Hematopoietic multipotent progenitor cell treated with erythropoietin and hydrocortisone succinate and interleukin-3 and kit ligand, for 8 days (in vitro differentiated cells): ENCODE measurements at regions not wholly inside any gene's neighbourhood (a gene's known extent, or its start where the extent isn't known, plus 50 kb on each side); places are given as distances from the start of the nearest gene placed in this dataset.

ENCODE experiments used
- DNase-seq: peaks from one replicate; pipeline ENCODE4 v3.0.0-alpha.2; 2015

DNA sequence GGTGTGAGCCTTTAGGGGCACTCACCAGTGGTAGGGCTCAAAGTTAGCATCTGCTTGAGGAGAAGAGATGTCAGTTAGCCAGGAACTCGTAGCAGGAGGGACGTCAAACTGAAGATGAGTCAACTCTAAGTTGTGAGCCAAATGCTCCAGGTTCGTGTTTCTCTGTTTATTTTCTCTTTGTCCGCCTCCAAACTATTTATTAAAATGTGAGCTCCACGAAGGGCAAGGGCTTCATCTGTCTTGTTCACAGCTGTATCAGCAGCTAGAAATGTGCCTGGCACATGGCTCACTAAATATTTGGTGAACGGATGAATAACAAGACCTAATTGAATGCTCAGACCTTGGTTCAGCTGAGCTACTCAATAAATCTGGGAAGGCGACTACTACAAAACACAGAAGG is 248.9 kb downstream of the BCOR start:
- DNase-seq = no peak

DNA sequence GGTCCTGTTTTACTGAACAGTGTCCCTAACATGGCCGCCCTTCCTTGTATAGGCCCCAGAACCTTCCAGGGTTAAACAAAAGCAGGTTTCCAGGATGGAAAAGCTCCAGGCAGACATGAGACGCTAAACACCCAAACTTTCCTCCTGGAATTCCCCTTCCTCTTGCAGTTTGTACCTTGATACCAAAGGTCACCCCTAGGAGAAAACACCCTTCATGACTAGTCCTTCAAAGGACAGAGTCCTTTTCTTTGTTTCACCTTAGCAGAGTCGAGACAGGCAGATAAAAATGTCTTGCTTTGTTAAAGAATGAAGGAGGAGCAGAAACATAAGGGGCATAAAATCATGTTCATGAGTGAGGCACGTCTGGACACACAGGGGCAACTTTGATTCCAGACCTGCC is 247.5 kb downstream of the BCOR start:
- DNase-seq = no peak

DNA sequence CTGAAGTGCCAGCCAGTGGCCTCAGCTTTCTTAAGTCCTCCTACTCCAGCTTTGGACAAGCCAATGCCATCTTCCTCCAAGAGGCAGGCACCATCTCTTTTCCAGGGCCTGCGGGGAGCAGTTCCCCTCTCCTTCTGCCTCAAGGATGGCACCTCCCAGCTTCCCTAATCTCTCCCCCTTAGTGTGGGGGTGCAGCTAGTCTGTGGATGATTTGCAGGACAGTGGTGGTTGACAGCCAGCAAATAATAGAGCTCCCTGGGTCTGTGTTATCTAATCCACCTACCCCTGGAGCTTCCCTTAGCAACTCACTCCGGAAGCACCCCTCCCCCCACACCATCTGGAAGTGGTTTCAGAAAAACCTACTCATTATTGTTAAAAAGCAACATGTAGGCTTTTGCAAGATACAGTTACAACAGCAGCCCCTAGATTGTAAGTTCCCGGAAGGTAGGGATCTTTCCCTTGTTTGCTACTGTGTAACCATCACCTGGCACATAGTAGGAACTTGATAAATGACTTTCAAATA is 247.1 kb downstream of the BCOR start:
- DNase-seq = peak; percentile 45

DNA sequence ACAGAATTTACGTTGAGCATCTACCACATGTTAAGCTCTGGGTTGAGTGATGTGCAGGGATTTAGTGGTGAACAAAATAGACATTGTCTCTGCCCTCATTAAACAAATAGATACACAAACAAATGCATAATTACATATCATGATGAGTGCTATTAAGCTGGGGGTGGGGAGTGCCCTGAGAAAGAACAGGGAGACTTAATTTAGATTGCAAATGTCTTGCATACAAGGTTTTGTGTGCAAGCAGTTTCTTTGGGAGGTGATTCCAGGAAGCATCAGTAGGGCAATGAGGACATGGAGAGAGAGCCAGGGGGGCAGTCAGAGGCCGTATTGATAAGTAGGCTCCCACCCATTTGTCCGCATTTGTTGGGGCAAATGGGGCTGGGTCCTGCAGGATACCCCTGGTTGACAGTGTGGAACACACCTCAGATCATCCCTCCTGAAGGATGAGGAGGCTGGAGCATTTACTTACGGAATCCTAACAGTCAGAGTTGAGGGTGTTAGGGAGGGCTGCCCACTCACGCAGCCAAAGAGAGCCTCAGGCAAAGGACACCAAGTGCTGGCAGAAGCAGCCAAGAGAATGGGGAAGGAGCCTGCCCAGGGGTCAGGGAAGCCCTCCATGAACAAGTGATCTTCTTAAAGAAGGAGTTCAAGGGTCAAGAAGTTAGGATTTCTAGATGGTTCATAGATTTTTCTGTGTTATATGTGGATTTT is 245.9 kb downstream of the BCOR start:
- DNase-seq = no peak

DNA sequence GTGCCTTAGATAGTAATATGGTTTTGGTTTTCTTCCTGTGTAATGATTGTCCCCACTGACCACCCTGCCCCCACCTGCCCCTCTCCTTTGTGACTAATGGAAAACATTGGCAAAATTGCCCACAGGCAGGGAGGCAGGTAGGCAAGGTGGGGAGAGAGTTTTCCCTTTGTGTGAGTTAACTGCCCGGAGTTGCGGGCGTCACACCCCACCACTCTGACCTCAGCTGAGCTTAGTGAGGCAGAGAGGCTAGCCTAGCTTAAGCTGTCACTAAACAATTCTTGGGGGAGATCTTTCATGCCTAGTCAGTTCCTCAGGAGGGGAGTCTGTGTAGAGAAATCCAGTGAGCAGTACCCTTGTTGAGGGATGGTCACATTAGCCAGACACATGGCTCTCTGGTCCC is 245.3 kb downstream of the BCOR start:
- no peak for DNase-seq

DNA sequence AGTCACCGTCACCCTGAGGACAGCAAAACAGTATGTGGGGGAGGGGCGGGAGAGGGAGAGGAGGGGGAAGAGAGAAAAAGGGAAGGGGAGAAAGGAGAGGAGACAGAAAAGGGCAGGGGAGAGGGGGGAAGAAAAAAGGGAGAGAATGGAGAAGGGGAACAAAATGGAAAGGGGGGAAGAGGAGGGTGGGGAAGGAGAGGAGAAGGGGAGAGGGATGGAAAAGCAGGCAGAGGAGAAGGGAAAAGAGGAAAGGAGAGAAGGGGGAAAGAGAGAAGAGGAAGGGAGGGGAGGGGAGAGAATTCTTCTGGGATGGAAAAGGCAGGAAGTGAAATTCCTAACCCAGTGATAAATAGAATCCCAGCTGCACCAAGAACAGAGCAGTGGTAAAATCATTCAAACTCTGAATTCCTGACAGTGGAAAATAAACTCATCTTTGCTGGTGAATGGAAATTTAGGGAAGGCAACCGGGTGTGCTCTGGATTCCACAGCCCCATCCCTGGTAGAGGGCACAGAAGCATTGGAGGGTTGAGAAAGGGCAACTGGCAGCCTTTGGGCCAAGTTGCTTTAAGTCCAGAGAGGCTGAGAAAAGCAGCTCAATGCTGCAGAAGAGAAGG is 244.2 kb downstream of the BCOR start:
- DNase-seq = no peak

DNA sequence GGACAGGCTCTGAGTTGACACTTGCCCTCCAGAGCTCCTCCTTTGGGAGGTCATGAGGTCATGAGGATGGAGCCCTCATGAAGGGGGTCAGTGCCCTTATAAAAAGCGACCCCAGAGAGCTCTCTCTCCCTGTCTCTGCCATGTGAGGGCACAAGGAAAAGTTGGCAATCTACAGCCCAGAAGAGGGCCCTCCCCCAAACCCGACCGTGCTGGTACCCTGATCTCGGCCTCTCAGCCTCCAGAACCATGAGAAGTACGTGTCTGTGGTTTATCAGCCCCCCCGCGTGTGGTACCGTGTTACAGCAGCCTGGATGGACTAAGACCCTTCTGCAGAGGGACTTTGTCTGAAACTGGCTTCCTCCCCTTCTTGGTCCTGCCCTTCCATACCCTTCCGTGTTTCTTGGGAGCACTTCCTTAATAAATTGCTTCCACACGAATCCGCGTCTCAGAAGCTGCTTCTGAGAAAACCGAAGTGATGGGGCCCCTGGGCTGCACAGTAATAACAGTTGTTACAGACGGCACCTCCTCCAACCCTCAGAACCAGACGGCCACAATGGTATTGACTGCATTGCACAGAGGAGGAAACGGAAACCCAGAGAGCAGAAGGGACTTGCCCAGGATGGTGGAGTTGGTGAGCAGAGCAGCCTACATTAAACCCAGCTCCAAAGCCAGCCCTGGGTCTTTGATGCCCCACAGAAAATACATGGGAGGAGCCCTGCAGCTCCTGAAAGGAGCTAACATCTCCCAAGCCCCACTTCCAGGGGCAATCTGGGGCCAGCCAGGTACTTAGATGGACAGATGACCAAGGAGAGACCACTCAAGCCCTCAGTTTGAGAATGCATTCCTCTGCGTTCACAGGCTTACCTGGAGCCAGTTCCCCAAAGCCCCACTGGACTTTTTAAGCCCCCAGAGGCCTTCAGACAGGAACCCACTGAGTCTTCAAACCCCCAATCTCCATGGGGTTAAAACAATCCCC is 242.7 kb downstream of the BCOR start:
- no peak for DNase-seq

DNA sequence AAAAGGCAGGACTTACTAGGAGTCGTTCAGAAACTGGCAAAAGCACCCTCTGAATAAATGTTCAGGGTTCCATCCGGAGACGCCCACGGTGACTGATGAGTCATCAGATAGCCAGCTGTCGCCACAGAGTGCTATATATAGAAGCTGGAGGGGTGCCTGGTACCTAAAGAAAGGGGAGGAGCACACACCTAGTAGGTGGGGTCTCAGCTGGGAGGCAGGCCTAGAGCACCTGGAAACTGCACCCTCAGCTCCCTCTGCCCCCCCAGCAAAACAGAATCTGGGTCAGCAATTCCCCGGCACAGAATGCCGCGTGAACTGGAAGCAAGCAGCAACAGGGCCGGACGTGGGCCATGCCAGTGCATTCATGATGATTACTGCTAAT is 242.0 kb downstream of the BCOR start:
- DNase-seq = peak; percentile 51

DNA sequence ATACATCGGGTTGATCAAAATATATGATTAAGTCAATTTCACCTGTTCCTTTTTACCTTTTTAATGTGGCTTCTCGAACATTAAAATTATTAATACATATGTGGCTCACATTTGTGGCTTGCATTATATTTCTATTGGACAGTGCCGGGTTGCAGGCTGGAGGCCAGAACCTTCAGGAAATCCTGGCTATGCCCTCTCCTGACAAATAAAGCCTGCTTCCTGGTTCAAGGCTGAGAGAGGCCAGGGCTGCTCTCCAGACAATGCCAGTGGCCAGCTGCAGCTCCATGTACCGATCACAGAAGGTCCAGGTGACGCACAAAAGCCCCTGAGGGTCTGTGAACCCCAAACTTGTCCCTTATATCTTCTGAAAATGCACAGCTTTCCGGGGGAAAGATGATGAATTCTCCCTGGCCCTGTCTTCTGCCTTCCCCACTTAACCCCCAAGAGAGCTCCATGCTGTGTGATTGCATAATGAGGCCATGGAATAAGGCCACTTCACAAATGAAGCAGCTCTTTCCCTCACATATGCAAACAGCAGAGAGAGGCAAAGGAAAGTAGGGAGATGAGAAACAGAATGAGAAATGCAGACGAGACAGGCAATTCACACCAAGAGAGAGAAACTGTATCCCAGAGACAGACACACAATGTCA is 241.2 kb downstream of the BCOR start:
- DNase-seq = no peak

DNA sequence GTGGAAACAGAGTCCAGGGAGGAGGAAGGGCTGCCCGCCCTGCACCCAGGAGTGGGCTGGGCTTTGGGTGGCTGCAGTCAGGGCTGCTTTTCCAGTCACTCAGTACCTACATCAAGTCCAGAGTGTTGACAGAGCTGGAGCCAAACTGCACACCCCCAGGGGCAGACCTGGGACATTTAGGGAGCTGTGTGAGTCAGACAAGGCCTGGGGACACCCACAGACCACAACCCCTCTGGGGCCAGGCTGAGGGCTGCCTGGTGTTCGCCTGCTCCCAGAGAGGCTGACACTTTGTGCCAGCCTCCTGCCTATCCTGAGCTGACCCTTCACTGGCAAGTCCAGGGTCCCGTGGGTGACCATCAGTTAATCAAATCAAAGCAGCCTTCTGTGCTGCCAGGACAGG is 240.0 kb downstream of the BCOR start:
- DNase-seq = no peak

DNA sequence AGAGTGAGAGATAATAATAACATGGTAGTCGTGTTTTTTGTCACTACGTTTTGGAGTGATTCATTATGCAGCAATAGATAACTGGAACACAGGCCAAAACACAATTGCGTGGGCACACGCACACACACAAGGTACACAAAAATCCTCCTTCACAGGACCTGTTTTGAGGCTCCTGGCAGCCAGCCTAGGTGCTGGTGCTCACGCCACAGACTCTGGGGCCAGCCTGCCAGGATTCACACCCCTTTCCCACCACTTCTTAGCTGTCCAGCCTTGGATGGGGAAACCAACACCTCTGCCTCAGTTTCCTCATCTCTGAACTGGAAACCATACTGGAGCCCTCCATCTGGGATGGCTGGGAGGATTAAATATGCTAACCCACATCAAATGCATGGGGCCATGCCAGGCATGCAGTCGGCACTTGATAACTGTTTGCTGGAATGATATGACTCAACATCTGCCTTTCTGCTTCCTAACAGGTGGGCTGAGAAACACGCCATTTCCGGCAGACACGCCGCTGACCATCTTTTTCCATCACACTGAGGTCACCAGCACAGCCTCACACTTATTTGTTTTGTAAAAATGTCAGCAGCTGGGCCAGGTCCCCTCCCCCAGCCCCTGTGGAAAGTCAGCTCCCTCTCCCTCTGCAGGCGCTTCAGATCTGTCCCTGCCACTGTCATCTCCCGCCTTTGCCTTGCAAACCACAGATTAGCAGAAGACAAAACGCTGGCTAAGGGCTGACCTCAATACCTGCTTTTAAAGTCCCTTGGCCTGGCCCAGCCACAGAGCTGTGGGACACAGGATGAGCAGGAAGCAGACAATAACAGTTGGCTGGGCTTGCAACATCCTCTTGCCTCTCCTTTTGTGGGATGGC is 237.5 kb downstream of the BCOR start:
- peak; percentile 54 for DNase-seq

DNA sequence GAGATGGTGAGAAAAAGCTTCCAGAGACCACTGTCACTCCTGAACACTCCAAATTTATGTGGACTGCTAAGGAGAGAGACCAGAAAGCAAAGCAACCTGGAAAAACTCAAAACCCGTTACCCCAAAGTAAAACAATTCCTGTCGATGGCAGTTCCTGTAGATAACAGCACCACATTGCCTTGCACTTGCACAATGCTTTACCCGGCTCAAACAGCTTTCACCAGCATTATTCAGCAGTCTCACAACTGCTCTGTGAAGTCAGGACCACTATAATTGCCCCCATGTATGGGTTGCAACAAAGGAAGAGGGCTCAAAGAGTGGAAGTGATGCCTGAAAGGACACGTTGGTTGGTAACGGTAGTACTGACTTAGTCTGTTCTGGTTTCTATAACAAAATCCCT is 234.8 kb downstream of the BCOR start:
- DNase-seq = no peak

DNA sequence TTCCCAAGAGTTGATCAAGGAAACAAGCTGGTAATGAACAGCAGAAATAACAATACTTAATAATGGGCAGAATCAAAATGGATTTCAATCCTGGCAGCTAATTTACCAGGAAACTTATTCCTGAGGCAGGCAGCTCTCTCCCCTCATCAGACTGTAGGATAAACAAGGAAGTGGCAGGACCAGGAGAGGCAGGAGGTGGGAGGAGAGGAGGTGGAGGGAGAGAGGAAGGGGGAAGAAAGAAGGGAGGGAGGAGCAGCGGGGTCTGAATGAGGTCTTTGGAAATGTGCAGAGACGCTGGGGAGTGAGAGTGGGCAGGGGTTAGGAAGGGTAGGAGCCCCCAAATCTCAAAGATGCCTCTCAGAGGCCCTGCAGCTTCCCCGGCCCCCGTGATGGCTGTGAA is 231.5 kb downstream of the BCOR start:
- DNase-seq = no peak

DNA sequence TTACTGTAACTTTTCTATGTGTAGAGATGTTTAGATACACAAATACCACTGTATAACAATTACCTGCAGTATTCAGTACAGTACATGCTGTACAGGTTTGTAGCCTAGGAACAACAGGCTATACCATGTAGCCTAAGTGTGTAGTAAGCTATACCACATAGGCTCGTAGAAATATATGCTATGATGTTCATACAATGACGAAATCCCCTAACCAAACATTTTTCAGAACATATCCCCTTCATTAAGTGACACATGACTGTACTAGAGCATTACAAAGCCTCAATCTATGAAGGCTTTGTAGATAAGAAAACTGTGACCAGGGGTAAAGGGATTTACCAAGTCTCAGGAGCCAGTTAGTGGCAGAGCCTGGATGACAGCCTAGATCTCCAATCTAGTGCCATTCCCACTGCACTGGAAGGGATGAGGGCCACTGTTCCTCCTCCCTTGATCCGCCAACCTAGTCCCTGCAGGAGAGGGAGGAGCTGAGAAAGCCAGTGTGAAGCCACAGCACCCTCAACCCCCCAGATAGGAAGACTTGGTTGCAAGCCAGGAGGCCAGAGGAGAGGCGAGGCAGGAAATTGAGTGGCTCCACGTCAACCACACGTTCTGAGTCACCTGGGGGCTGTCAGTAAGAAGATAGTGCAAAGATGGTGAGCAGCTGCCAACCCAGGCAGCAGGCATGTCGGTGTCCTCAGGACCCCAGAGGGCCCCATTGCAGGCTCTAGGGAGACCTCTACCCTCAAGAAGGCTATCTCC is 227.7 kb downstream of the BCOR start:
- peak; percentile 67 for DNase-seq

DNA sequence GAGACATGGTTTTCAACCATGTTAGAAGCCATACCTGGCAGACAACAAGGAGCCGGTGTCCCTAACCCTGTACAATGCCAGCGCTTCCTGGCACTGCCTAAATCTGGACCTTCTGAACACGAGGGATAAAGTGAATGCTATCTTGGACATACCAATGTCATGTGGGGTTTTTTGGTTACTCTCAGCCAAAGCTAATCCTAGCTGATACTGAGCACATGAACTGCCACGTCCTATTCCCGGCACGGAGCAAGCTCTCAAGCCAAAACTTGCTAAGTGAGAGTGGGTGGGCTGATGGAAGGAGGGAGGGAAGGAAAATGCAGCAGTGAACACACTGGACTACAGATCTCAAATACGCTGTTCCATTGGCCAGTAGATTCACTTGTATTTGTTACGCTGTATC is 226.1 kb downstream of the BCOR start:
- no peak for DNase-seq

DNA sequence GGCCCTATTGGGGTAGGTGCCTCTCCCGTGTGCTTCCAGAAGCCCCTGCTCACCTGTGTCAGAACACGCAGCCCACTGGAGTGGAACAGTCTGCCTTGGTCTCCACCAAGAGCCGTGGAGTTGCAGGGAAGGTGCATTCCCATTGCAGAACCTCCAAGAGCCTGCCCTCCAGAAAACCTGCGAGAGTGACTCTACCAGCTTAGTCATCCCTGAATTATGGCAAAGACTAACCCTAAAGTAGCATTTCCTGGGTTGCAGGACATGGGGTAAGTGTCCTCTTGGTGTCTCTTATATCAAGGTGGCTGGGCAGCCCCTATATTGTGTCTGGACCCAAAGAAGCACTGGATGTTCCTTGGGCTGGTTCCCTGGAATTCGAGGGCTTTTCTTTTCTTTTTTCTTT is 224.6 kb downstream of the BCOR start:
- no peak for DNase-seq

DNA sequence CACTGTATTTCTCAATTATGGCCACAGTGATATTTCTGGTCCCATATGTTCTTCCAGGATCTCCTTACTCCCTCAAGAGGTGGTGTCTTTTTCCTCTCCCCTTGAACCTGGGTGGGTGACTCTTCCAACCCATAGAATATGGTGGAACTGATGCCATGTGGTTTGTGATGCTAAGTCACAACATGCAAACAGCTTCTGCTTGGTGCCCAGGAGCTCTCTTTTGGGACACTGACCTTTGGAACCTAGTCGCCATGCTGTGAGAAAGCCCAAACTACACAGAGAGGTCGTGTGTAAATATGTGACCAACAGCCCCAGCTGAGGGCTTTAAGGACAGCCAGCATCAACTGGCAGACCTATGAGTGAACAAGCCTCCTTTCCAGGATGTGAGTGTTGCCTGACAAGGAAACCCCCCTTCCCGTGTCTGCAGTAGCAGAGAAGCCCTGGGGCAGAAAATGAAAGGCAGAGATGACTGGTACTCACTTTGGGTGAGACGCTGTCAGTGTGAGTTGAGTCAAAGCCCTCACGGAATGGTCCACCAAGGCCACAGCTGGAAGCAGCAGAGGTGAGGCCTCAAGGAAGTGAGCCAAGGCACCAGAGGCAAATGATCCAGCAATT is 223.4 kb downstream of the BCOR start:
- no peak for DNase-seq

DNA sequence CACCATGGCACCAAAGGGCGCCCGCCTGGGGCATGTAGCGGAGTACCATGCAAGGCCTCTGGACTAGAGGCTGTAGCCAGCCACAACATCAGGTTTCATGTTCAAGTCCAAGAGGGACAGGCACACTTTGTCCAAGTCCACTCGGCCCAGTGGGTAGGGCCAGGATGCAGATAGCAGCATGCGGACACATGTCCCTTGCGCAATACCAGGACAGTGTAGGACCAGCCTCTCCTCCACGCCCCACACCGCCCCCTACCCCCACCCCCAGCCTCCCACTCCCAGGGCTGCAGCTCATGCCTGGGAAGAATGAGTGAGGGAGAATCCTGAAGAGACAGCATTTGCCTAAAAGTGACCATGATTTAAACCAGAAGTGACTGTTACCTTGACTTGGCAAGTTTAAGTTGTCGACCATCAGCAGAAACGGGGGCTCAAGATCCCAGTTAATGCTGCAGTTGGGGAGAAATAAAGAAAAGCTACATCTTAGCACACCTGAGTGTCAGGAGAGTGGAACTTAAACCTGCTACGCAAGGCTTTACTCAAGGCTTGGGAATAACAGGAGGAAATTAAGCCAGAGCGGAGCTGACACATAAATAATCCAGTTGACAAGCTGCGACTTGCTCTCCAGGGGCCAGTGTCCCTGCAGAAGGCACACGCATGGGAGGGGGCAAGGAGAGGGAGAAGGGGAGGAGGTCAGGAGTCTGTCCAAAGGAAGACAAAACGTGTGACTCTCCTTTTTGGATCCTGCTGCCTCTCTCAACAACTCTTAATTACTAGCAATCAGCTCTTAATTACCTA is 221.7 kb downstream of the BCOR start:
- no peak for DNase-seq

DNA sequence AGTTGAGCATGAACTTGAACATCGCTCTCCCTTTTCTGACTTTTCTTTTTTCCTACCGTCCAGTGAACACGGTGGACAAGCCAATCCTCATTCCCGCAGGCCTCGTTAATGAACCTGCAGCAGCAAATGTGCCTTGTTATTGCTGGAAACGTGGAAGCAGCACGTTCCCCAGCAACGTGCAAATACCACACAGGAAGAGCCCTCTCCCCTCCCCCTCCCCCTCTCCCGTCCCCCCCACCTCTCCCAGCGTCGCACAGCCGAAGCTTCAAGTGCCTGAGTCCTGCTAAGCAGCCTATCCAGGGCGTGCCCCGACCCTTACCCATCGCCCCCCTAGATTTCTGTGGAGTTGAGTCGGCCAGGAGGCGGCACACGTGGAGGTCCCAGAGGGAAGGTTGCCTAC is 219.9 kb downstream of the BCOR start:
- DNase-seq = no peak

DNA sequence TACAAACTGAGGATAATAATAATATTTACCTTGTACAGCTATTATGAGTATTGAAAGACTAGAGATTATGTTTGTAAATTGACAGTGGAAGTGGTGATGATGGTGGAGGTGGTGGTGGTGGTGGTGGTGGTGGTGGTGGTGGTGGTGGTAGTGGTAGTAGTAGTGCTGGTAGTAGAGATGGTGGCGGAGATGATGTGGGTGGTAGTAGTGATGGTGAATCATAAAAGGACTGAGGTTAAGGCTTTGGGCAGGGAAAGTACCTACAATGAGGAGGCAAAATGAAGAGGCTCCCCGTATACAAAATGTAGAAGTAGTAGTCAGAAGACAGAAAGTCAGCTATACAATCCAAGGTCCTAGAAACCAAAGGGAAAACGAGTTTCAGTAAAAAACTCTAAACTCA is 214.1 kb downstream of the BCOR start:
- DNase-seq = no peak
